T-cell (primary cell): ENCODE measurements at regions not wholly inside any gene's neighbourhood (a gene's known extent, or its start where the extent isn't known, plus 50 kb on each side); places are given as distances from the start of the nearest gene placed in this dataset.

Experiments
- ATAC-seq, 4 experiments: fragments of 200-7000 bp in 3 of 4; fragments of 150-1000 bp in 1 of 4; cut with Tn5 transposase; replicated peaks in 1 of 4; 1 replicate in 3 of 4; 2 replicates in 1 of 4; pipeline ENCODE4 v1.10.0; 2021; ENCODE audit warnings: moderate library complexity in 3 of 4, mild to moderate bottlenecking in 2 of 4, moderate number of reproducible peaks in 1 of 4
- CTCF ChIA-PET, 2 donors: fragments of 300-600 bp; sonication (Branson Sonifier 250); formaldehyde crosslinking; loops; one replicate each; lab custom pipeline; 2022; ENCODE audit warnings: antibody characterized with exemption in 2 of 2; lab: Charles Lee
- POLR2A ChIA-PET, 2 donors: fragments of 300-600 bp; sonication (Branson Sonifier 250); formaldehyde crosslinking; loops; one replicate each; lab custom pipeline; 2022; ENCODE audit warnings: antibody characterized with exemption in 2 of 2; lab: Charles Lee
- DNase-seq, 35 experiments: peaks; one replicate each; pipeline versions ENCODE4 v3.0.0 to v3.0.0-alpha.2; 2013 to 2023
- H3K27ac ChIP-seq: one replicate; pipeline ENCODE4 v1.5.1; 2013; ENCODE audit warnings: low read length
- H3K27me3 ChIP-seq, 2 experiments: replicated peaks in 1 of 2; 1 replicate in 1 of 2; 2 replicates in 1 of 2; pipeline versions ENCODE4 v1.6.1 to v1.7.0; 2013; ENCODE audit warnings: low read length in 1 of 2, mixed read lengths in 1 of 2; ENCODE audit not compliant: control insufficient read depth in 2 of 2, insufficient read depth in 2 of 2; ENCODE audit errors: extremely low read depth in 1 of 2
- H3K36me3 ChIP-seq, 2 donors: 1 replicate in 1 of 2; 2 replicates in 1 of 2; pipeline versions ENCODE4 v1.6.1 to v1.7.0; 2013; ENCODE audit warnings: low read length in 1 of 2; ENCODE audit not compliant: control insufficient read depth in 2 of 2, insufficient read depth in 1 of 2; ENCODE audit errors: extremely low read depth in 1 of 2
- H3K4me1 ChIP-seq, 2 experiments: 1 replicate in 1 of 2; 2 replicates in 1 of 2; pipeline versions ENCODE4 v1.6.1 to v1.7.0; 2013; ENCODE audit warnings: low read length in 2 of 2, mixed read lengths in 1 of 2; ENCODE audit not compliant: insufficient read depth in 2 of 2, control insufficient read depth in 1 of 2; ENCODE audit errors: extremely low read depth in 1 of 2
- H3K4me3 ChIP-seq, 2 donors: 1 replicate in 1 of 2; 2 replicates in 1 of 2; pipeline versions ENCODE4 v1.5.1 to v1.7.0; 2013; ENCODE audit warnings: mild to moderate bottlenecking in 2 of 2, low read length in 1 of 2, moderate library complexity in 1 of 2; ENCODE audit not compliant: control insufficient read depth in 1 of 2; ENCODE audit errors: extremely low read depth in 1 of 2
- H3K9me3 ChIP-seq: 2 replicates; pipeline ENCODE4 v1.7.0; 2013
- H3K27ac Mint-ChIP-seq, 2 donors: one replicate each; pipeline ENCODE4 v1.8.0; 2020 to 2021; ENCODE audit warnings: mild to moderate bottlenecking in 2 of 2, mixed read lengths in 2 of 2
- H3K27me3 Mint-ChIP-seq, 2 donors: one replicate each; pipeline ENCODE4 v1.8.0; 2021 to 2022; ENCODE audit warnings: mixed read lengths in 2 of 2
- H3K36me3 Mint-ChIP-seq: one replicate; pipeline ENCODE4 v1.8.0; 2021; ENCODE audit warnings: mixed read lengths
- H3K4me1 Mint-ChIP-seq, 3 donors: one replicate each; pipeline ENCODE4 v1.8.0; 2020 to 2022; ENCODE audit warnings: mixed read lengths in 3 of 3, mild to moderate bottlenecking in 1 of 3
- H3K4me3 Mint-ChIP-seq, 3 donors: one replicate each; pipeline ENCODE4 v1.8.0; 2020 to 2022; ENCODE audit warnings: mild to moderate bottlenecking in 3 of 3, mixed read lengths in 3 of 3, moderate library complexity in 3 of 3
- H3K9me3 Mint-ChIP-seq, 3 donors: one replicate each; pipeline ENCODE4 v1.8.0; 2020 to 2022; ENCODE audit warnings: mixed read lengths in 3 of 3
- WGBS: methylation state at CpG from one replicate; pipeline ENCODE4 v1.1.5; 2013; ENCODE audit warnings: missing lambda C conversion rate; ENCODE audit not compliant: insufficient coverage; 5-methylcytosine and 5-hydroxymethylcytosine counted together

DNA sequence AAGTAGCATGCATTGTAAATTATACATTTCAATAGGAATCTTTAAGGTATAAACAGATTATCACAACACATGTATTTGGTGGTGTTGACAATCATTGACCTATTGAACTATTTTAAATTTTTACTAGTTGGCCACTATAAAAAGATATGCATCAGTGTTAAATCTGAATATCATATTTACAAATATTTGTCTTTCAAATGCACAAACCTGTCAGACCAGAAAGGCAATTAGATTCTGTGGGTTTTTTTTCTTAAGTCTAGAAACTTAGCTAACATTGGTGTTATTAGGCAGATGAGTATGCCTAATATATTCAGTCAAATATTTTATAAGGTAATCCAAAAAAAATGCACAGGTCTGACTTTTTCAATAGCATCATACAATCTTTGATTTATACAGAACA lies 241.4 kb upstream of the DGKB start:
- Mint-ChIP-seq H3K27me3 (no peaks in the 10 kb centered on the region), H3K27ac (no peak overlapping the region), H3K36me3 (no peaks in the 10 kb centered on the region), H3K4me1 (no peaks in the 10 kb centered on the region), H3K4me3 (no peak overlapping the region), H3K9me3 (peaks cover 5 to 25% (median 14%) of the 10 kb centered on the region in 3 donors)
- no peaks in the 10 kb centered on the region for H3K9me3 ChIP-seq
- ATAC-seq (no peak), DNase-seq (no peak)
- H3K4me3 ChIP-seq = no peak overlapping the region
- H3K4me1 ChIP-seq = no peaks in the 10 kb centered on the region
- H3K27me3 ChIP-seq = no peaks in the 10 kb centered on the region
- no peaks in the 10 kb centered on the region for H3K36me3 ChIP-seq
- H3K27ac ChIP-seq = no peak overlapping the region
- ChIA-PET CTCF (interaction anchor here in 1 of 2 donors (0.7 kb wide), 1 partner anchor 30 kb away, joined by 8 read pairs; no protein-coding TSS in a partner anchor), POLR2A (no interaction called here)

DNA sequence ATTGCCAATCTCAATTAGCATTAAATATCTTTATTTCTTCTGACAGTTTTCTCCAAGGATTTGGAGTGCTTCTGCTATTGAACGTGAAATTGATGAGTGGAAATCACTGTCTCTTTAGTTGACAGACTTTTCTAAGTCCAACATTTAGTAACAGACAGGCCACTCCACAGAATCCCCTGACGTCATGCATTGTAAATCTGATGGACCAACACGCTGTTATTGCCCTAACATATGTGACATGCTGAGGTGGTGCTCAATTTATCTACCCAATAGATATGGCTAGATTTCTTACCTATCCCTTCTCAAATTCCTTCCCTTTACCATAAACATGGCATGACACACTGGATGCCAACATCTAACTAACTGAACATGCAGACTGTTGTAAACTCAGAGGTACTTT lies 240.6 kb upstream of the DGKB start:
- Histone ChIP-seq H3K4me3 (no peak overlapping the region), H3K27me3 (no peaks in the 10 kb centered on the region), H3K9me3 (no peaks in the 10 kb centered on the region), H3K27ac (no peak overlapping the region), H3K36me3 (no peaks in the 10 kb centered on the region), H3K4me1 (no peaks in the 10 kb centered on the region)
- no peak overlapping the region for H3K4me3 Mint-ChIP-seq
- ChIA-PET CTCF (no interaction called here), POLR2A (no interaction called here)
- DNase-seq = no peak
- H3K9me3 Mint-ChIP-seq = peaks cover 0 to 19% (median 10%) of the 10 kb centered on the region in 3 donors
- H3K36me3 Mint-ChIP-seq = no peaks in the 10 kb centered on the region
- no peaks in the 10 kb centered on the region for H3K4me1 Mint-ChIP-seq
- H3K27me3 Mint-ChIP-seq = no peaks in the 10 kb centered on the region
- H3K27ac Mint-ChIP-seq = no peak overlapping the region
- WGBS = no CpG with 5 or more reads among the region's 3 CpGs
- no peak for ATAC-seq

DNA sequence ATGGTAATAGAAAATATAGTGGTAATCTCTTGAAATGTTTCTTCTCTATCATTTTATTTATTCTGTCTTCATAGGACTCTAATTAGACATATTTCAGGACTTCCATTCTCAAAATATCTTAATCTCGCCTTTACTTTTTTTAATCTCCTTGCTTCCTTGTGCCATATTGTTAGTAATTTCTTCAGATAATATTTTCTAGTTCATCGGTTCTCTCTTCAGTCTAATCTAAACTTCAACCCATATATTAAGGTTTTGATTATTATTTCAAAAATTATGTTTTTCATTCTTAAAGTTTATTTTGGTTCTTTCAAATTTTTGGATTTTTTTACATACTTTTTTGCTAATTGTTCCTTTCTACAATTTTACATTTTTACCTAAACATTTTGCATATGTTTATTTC lies 237.9 kb upstream of the DGKB start:
- WGBS = no CpG with 5 or more reads among the region's 2 CpGs
- H3K27ac ChIP-seq = no peak overlapping the region
- no peaks in the 10 kb centered on the region for H3K36me3 ChIP-seq
- no peak overlapping the region for H3K4me3 Mint-ChIP-seq
- DNase-seq (no peak), ATAC-seq (no peak)
- no peaks in the 10 kb centered on the region for H3K9me3 ChIP-seq
- H3K4me3 ChIP-seq = no peak overlapping the region
- H3K27me3 Mint-ChIP-seq = no peaks in the 10 kb centered on the region
- CTCF ChIA-PET = no interaction called here
- POLR2A ChIA-PET = no interaction called here
- H3K27ac Mint-ChIP-seq = no peak overlapping the region
- peaks cover 0 to 15% (median 4%) of the 10 kb centered on the region in 3 donors for H3K9me3 Mint-ChIP-seq
- H3K4me1 ChIP-seq = no peaks in the 10 kb centered on the region
- H3K4me1 Mint-ChIP-seq = no peaks in the 10 kb centered on the region
- H3K36me3 Mint-ChIP-seq = no peaks in the 10 kb centered on the region
- no peaks in the 10 kb centered on the region for H3K27me3 ChIP-seq

DNA sequence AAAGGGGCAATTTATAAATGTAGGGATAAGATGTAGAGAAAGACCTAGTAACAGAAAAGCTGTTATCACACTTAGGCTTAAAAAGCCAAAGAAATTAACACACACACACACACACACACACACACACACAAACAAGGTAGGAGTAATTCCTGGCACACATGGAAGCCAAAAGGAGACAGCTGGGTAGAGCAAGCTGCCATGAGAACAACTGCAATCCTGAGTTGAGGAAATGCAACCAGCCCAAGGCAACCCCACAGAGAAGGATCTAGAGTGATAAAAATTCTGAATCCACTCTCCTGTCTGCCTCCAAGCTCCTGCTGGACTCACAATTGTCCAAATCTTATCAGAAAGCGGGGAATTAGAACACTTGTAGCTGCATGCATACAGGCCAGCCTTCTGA lies 229.1 kb upstream of the DGKB start:
- Histone ChIP-seq H3K4me3 (no peak overlapping the region), H3K27me3 (no peaks in the 10 kb centered on the region), H3K9me3 (no peaks in the 10 kb centered on the region), H3K4me1 (no peaks in the 10 kb centered on the region), H3K27ac (no peak overlapping the region), H3K36me3 (no peaks in the 10 kb centered on the region)
- Mint-ChIP-seq H3K27ac (no peak overlapping the region), H3K4me3 (no peak overlapping the region), H3K9me3 (peaks cover 0 to 4% (median 0%) of the 10 kb centered on the region in 3 donors), H3K36me3 (no peaks in the 10 kb centered on the region), H3K4me1 (no peaks in the 10 kb centered on the region), H3K27me3 (no peaks in the 10 kb centered on the region)
- DNase-seq = no peak
- WGBS = no CpG with 5 or more reads among the region's 1 CpG
- ChIA-PET CTCF (interaction anchor here in 1 of 2 donors (0.7 kb wide), 1 partner anchor 116 kb away, joined by 3 read pairs; no protein-coding TSS in a partner anchor), POLR2A (interaction anchor here in 1 of 2 donors (0.6 kb wide), 1 partner anchor 1422 kb away, joined by 4 read pairs; no protein-coding TSS in a partner anchor)
- no peak for ATAC-seq

DNA sequence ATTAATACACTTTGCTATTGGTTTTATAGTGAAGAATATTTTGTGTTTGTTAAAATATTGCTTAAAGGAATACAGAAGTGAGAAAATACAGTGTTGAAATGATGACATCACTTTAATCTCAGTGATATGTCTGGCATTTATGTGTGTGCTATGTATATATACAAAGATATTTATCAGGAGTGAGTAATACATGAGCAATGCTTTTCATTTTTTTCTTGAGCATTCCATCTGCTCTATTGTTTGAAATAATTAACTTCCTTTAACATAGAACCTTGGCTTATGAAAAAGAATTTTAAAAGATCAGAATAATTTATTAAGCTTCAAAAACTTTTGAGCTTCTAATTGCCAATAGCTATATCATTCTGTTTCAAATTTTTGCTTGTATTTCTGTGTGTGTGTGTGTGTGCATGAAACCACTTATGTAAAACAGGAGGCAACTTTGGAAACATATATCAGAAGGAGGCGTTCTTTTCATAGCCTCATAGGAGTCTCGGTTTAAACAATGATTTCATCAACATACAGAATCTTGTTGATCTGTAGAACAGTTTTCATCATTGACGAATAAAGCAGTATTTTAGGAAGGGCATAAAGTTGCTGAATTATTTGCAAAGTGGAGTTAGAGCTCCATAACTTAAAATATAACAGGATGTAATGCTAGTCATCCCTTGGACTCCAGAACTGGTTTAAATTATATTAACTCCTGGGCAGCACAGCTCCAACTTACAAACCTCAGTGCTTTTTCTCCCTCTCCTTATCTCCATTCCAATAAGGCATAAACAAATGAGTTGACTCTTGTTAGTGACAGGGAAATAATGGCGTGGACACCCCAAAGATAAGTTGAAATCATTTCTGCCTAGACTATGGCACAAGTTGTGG lies 228.4 kb upstream of the DGKB start:
- H3K27me3 ChIP-seq = no peaks in the 10 kb centered on the region
- H3K27ac Mint-ChIP-seq = no peak overlapping the region
- peaks cover 0 to 4% (median 0%) of the 10 kb centered on the region in 3 donors for H3K9me3 Mint-ChIP-seq
- no peaks in the 10 kb centered on the region for H3K36me3 Mint-ChIP-seq
- no peak overlapping the region for H3K4me3 ChIP-seq
- WGBS = no CpG with 5 or more reads among the region's 4 CpGs
- CTCF ChIA-PET = no interaction called here
- POLR2A ChIA-PET = interaction anchor here in 1 of 2 donors (0.6 to 0.7 kb wide), 2 partner anchors 62 to 1421 kb away, joined by 3 to 4 read pairs; no protein-coding TSS in a partner anchor
- no peak overlapping the region for H3K27ac ChIP-seq
- H3K4me1 Mint-ChIP-seq = no peaks in the 10 kb centered on the region
- no peaks in the 10 kb centered on the region for H3K36me3 ChIP-seq
- H3K9me3 ChIP-seq = no peaks in the 10 kb centered on the region
- H3K27me3 Mint-ChIP-seq = no peaks in the 10 kb centered on the region
- no peak for ATAC-seq
- no peaks in the 10 kb centered on the region for H3K4me1 ChIP-seq
- DNase-seq = no peak
- H3K4me3 Mint-ChIP-seq = no peak overlapping the region

DNA sequence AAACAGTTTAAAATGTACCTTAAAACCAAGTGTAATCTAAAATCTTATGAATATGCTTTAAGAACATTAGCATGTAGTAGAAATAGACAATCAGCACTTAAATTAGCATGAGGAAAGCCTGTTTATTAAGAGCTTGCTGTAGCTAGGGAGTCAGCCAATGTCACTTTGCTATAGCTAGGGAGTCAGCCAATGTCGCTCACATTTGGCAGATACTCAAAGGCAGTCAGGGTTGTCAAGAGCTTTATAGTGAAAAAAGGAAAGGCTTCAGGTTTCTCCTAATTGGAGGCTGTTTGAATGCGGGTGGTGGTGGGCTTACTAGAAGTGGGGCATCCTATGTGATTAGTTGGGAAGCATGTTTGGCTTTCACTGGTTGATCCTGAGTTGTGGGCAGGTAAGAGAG lies 226.2 kb upstream of the DGKB start:
- DNase-seq = no peak

More for the DNA sequence above, 226.2 kb upstream of the DGKB start:
- Mint-ChIP-seq H3K27ac (no peak overlapping the region), H3K36me3 (no peaks in the 10 kb centered on the region), H3K9me3 (peaks cover 0 to 4% (median 0%) of the 10 kb centered on the region in 3 donors), H3K27me3 (no peaks in the 10 kb centered on the region), H3K4me3 (no peak overlapping the region), H3K4me1 (no peaks in the 10 kb centered on the region)
- Histone ChIP-seq H3K36me3 (no peaks in the 10 kb centered on the region), H3K4me3 (no peak overlapping the region), H3K9me3 (no peaks in the 10 kb centered on the region), H3K27ac (no peak overlapping the region), H3K27me3 (no peaks in the 10 kb centered on the region), H3K4me1 (no peaks in the 10 kb centered on the region)
- ChIA-PET POLR2A (no interaction called here), CTCF (no interaction called here)
- ATAC-seq = no peak
- WGBS = 86% methylated on average over 2 of the region's 2 CpGs
